ENCODE measurements at regions not wholly inside any gene's neighbourhood (a gene's known extent, or its start where the extent isn't known, plus 50 kb on each side); places are given as distances from the start of the nearest gene placed in this dataset.

DNA sequence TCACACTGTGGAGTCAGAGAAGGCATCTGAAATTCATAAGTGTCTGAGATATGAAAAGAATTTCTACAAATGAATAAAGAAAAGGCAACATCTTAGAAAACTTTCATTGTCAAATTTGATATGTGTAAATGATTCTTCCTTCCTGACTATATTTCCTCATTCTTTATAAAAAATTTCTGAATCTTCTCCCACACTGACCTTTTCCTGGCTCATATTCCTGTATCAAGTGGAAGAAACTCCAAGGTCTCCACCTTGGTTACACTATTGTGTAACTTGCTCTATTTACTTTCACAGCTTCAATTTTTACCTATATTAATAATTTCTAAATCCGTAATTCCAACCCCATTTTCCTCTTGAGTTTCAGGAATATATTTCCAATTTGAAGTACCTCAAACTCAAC, 93.5 kb upstream of the FBXL7 start:
- no peak overlapping the region for H3K4me3 ChIP-seq (replicated peaks; ENCODE audit: low read depth, low read length)
- no peak for DNase-seq (ENCODE audit: extremely low read depth, low read depth)
- TF ChIP-seq, protein P1, sequence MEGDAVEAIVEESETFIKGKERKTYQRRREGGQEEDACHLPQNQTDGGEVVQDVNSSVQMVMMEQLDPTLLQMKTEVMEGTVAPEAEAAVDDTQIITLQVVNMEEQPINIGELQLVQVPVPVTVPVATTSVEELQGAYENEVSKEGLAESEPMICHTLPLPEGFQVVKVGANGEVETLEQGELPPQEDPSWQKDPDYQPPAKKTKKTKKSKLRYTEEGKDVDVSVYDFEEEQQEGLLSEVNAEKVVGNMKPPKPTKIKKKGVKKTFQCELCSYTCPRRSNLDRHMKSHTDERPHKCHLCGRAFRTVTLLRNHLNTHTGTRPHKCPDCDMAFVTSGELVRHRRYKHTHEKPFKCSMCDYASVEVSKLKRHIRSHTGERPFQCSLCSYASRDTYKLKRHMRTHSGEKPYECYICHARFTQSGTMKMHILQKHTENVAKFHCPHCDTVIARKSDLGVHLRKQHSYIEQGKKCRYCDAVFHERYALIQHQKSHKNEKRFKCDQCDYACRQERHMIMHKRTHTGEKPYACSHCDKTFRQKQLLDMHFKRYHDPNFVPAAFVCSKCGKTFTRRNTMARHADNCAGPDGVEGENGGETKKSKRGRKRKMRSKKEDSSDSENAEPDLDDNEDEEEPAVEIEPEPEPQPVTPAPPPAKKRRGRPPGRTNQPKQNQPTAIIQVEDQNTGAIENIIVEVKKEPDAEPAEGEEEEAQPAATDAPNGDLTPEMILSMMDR (IDR thresholded peaks at IDR 0.05; ENCODE audit: low read depth, low read length, missing control alignments): no peak

DNA sequence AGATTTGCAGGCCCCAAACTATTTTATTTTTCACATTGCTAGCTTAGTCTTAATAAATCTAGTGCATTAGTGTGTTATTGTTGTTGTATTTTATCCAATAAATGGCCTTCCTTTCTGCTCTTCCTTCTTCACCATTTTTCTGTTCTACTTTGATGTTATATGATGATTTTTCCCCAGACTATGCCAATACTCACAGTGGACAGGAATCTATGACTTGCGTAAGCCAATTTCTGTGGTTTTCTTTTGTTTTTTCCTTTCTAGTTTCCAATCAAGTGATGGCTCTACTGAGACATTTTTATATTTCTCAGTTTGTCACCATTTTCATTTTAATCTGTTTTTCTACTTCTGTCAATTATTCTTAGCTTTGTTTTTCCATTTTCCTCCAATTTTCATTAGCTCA, 106.8 kb upstream of the FBXL7 start:
- TF ChIP-seq, protein P1 (IDR thresholded peaks at IDR 0.05; ENCODE audit: low read depth, low read length, missing control alignments): no peak
- no peak for DNase-seq (ENCODE audit: extremely low read depth, low read depth)
- no peak overlapping the region for H3K4me3 ChIP-seq (replicated peaks; ENCODE audit: low read depth, low read length)

DNA sequence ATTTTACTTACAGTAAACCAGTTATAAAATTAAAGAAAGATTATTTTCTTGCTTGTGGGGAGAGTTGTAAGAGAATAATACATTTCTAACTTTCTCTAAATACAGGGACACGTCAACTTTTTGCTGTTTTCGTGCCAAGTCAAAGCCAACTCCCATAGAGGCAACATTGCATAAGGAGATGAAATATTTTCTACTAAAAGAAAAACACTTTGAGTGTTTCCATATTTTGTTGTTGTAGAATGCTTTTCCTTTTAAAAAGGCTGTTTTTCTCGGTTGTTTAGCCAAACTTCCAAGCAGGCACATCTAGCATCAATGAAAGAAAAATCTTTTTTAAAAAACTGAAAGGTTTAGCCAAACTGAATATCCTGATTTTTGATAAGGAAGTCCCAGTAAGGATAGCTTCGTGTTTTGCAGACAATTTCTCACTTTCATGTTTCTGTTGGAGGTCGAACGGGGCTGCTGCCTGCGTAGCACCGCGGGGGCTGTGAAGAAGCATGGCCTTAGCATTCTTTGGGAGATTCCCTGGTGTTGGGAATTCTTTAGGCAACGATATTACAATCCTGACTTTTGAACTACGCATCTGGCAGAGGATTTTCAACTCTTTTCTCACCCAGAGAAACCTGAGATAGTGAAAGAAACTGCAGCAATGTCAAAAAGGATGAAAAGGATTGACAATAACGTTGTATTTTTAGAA, 108.1 kb upstream of the FBXL7 start:
- H3K4me3 ChIP-seq (replicated peaks; ENCODE audit: low read depth, low read length): no peak overlapping the region
- no peak for DNase-seq (ENCODE audit: extremely low read depth, low read depth)
- TF ChIP-seq, protein P1 (IDR thresholded peaks at IDR 0.05; ENCODE audit: low read depth, low read length, missing control alignments): no peak

DNA sequence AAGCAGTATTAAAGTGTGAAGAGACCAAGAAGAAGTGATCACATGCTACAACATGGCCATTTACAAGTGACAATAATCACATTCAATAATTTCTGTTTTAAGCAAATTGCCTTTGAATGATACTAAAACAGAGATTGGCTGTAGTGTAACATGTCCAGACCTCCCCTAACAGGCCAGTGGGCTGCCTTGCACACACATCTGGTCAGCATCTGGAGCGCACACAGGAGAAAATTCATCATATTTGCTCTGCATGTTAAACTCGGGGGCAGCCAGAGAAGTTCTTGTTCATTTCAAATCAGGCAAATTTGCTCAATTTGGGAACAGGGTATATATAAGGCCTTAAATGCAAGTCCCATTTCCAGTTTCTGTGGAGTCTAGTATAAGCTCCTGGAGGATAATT, 111.1 kb upstream of the FBXL7 start:
- H3K4me3 ChIP-seq (replicated peaks; ENCODE audit: low read depth, low read length): no peak overlapping the region
- TF ChIP-seq, protein P1 (IDR thresholded peaks at IDR 0.05; ENCODE audit: low read depth, low read length, missing control alignments): no peak
- DNase-seq (ENCODE audit: extremely low read depth, low read depth): peak; percentile 51

DNA sequence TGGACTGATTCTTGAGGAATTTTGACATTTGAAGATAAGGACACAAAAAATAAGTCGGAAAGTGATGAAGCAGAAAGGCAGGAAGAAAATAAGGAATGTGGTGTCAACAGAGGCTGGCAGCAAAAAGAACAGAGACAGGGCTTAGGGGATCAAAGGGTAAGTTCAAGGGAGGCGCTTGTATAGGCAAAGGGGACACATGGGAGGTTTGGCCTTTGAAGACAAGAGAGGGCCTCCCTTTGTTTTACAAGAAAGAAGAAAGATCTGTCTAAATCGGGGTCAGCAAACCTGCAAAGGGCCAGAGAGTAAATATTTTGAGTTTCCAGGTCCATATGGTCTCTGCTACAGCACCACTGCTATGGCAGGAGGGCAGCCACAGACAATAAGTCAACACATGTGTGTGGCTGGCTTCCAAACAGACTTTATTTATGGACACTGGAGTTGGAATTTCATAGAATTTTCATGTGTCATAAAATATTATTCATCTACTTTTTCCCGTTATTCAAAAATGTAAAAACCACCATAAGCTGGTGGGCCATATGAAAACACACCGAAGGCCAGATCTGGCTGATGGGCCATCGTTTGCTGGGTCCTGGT, 112.0 kb upstream of the FBXL7 start:
- no peak for DNase-seq (ENCODE audit: extremely low read depth, low read depth)
- TF ChIP-seq, protein P1 (IDR thresholded peaks at IDR 0.05; ENCODE audit: low read depth, low read length, missing control alignments): no peak
- H3K4me3 ChIP-seq (replicated peaks; ENCODE audit: low read depth, low read length): no peak overlapping the region

DNA sequence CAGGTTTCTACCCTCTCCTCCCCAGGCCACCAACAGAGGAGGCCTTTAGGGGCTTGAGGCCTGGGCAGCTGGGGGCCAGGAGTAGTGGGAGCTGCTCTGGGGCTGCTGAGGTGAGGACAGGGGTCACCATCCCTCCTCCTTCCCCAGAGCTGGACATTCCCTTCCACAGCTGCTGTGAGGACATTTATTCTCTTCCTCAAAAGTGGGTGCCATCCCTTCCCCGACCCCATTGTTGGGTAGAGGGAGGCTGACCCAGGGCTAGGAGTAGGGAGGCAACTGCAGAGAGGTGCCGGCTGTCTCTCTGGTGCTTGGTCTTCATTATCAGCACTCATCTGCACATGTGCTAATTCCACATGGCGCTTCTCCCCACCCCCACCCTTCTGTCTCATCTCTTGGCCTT, 113.9 kb upstream of the FBXL7 start:
- DNase-seq (ENCODE audit: extremely low read depth, low read depth): no peak
- TF ChIP-seq, protein P1 (IDR thresholded peaks at IDR 0.05; ENCODE audit: low read depth, low read length, missing control alignments): no peak
- no peak overlapping the region for H3K4me3 ChIP-seq (replicated peaks; ENCODE audit: low read depth, low read length)
